A673 (cell line): ENCODE measurements at regions not wholly inside any gene's neighbourhood (a gene's known extent, or its start where the extent isn't known, plus 50 kb on each side); places are given as distances from the start of the nearest gene placed in this dataset.
A peak's percentile ranks its signal among the peaks of the same experiment; 100 is the strongest.

Experiments
- BruUV-seq: library from RNA; stranded (reverse); fragments of 400-500 nt; replicated peaks from 2 replicates; lab custom pipeline; 2021; lab: Mats Ljungman, UMichigan
- CTCF ChIA-PET: fragments of 300-600 bp; sonication (Branson Sonifier 250); formaldehyde crosslinking; loops from one replicate; lab custom pipeline; 2022; ENCODE audit warnings: antibody characterized with exemption; lab: Charles Lee
- POLR2A ChIA-PET: fragments of 300-600 bp; sonication (Branson Sonifier 250); formaldehyde crosslinking; loops from one replicate; lab custom pipeline; 2022; ENCODE audit warnings: antibody characterized with exemption; ENCODE audit not compliant: low non-redundant PET; lab: Charles Lee
- DNase-seq: peaks from one replicate; pipeline ENCODE4 v3.0.0-alpha.2; 2015; ENCODE audit warnings: low spot score
- H3K27ac ChIP-seq: fragments of 200-600 bp; sonication (generic); 2 replicates; pipeline ENCODE4 v1.5.1; 2016; ENCODE audit warnings: mixed run types, low read depth, mild to moderate bottlenecking, mixed read lengths, antibody characterized with exemption, low read length; ENCODE audit not compliant: poor library complexity, severe bottlenecking
- H3K27me3 ChIP-seq: fragments of 200-600 bp; sonication (generic); replicated peaks from 2 replicates; pipeline ENCODE4 v1.6.1; 2017; ENCODE audit warnings: mixed run types, low read depth, mild to moderate bottlenecking, mixed read lengths, antibody characterized with exemption, low read length; ENCODE audit not compliant: insufficient read depth, poor library complexity
- H3K36me3 ChIP-seq: fragments of 200-600 bp; sonication (generic); 2 replicates; pipeline ENCODE4 v1.6.1; 2016; ENCODE audit warnings: mixed run types, mild to moderate bottlenecking, mixed read lengths, antibody characterized with exemption, low read length; ENCODE audit not compliant: insufficient read depth, poor library complexity, severe bottlenecking
- H3K4me1 ChIP-seq: fragments of 200-600 bp; sonication (generic); 2 replicates; pipeline ENCODE4 v1.6.1; 2017; ENCODE audit warnings: mixed run types, mild to moderate bottlenecking, mixed read lengths, antibody characterized with exemption, low read length; ENCODE audit not compliant: insufficient read depth, poor library complexity, severe bottlenecking
- H3K4me3 ChIP-seq: fragments of 200-600 bp; sonication (generic); 2 replicates; pipeline ENCODE4 v1.5.1; 2016; ENCODE audit warnings: low read depth, mixed run types, mild to moderate bottlenecking, mixed read lengths, low read length; ENCODE audit not compliant: poor library complexity, severe bottlenecking
- H3K9me3 ChIP-seq: fragments of 200-600 bp; sonication (generic); 2 replicates; pipeline ENCODE4 v1.6.1; 2016; ENCODE audit warnings: mixed run types, low read depth, mild to moderate bottlenecking, mixed read lengths, antibody characterized with exemption, low read length; ENCODE audit not compliant: poor library complexity, severe bottlenecking
- CTCF ChIP-seq: fragments of 300-800, 200-600 bp; sonication (generic); conservative IDR thresholded peaks from 2 replicates; pipeline ENCODE4 v1.5.1; 2017; ENCODE audit warnings: low read depth, mild to moderate bottlenecking, antibody characterized with exemption, low read length, moderate library complexity, mixed read lengths
- EZH2 ChIP-seq: fragments of 200-600 bp; sonication (generic); IDR thresholded peaks from 2 replicates; pipeline ENCODE4 v1.6.1; 2017; ENCODE audit warnings: borderline replicate concordance, low read depth, mild to moderate bottlenecking, mixed read lengths, antibody characterized with exemption, low read length; ENCODE audit not compliant: poor library complexity, severe bottlenecking
- intact Hi-C: fragments of 100-400 bp; cut with micrococcal nuclease; formaldehyde crosslinking; loops from one replicate; pipeline ENCODE4 v1.10.0; 2022; ENCODE audit not compliant: unreplicated experiment

DNA sequence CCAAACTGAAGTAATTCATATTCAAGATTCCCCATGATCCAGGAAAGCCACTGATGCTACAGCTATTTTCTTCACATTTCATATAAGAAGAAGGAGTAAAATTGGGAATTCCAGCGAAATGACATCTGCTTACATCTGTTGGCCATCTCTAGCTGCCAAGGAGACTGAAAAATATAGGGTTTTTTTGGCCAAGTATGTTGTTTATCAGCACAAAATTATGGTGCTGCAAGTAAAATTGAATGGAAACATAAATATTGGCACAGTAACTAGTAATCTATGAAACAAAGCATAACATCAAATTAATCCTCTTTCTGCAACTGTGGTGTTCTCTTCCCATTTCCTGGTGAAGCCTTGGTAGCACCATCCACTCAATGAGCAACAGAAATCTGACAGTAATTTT, 649.5 kb upstream of the ZNF804A start:
- no peak for DNase-seq
- Histone ChIP-seq H3K27ac (no peak overlapping the region), H3K4me3 (no peak overlapping the region), H3K27me3 (no peaks in the 10 kb centered on the region), H3K4me1 (peaks cover 12% of the 10 kb centered on the region), H3K9me3 (no peaks in the 10 kb centered on the region), H3K36me3 (no peaks in the 10 kb centered on the region)
- intact Hi-C loops = no loop called here
- no TSS peak for BruUV-seq
- POLR2A ChIA-PET = no interaction called here
- TF ChIP-seq EZH2 = no peak
- TF ChIP-seq CTCF = no peak
- CTCF ChIA-PET = no interaction called here

DNA sequence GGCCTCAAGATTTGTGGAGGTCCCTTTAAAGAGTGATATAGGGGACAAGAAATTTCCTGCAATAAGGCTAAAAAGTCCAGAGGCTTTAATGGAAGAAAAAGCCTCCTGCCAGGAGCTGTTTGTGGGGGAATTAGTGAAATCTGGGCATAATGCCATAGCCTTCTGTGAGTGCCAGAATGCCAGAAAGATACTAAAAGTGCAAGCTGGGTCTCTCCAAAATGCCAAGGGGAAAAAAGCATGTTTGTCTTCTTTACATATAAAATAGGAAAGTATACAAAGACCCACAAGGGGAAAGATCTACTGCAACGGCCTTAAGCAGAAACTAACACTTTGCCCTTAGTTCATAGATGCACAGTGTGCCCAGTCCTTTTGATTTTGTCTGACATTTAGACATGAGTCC, 647.7 kb upstream of the ZNF804A start:
- Histone ChIP-seq H3K4me3 (no peak overlapping the region), H3K9me3 (no peaks in the 10 kb centered on the region), H3K36me3 (no peaks in the 10 kb centered on the region), H3K4me1 (peaks cover 12% of the 10 kb centered on the region), H3K27me3 (no peaks in the 10 kb centered on the region), H3K27ac (no peak overlapping the region)
- no peak for TF ChIP-seq CTCF
- no peak for TF ChIP-seq EZH2
- no TSS peak for BruUV-seq
- peak; percentile 75 for DNase-seq
- intact Hi-C loops = no loop called here
- POLR2A ChIA-PET = no interaction called here
- CTCF ChIA-PET = no interaction called here

DNA sequence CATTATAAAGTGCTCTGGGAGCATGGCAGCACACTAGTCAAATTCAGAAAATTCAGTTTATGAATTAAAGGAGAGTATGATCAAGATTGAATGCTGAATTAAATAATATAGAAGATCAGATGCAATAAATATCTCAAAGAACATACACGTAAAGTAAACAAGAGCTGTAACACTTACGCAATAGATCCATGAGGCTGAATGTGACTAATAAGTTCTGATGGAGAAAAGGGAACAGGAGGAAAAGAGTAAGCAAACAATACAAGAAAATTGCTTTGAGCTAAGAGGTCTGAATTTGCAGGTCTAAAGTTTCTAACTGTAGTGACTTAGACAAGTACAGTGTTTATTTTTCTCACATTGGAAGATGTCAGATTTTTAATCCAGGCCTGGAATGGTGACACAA, 646.7 kb upstream of the ZNF804A start:
- no peaks in the 10 kb centered on the region for H3K27me3 ChIP-seq
- CTCF ChIA-PET = no interaction called here
- H3K9me3 ChIP-seq = no peaks in the 10 kb centered on the region
- POLR2A ChIA-PET = no interaction called here
- DNase-seq = no peak
- BruUV-seq = no TSS peak
- no peak overlapping the region for H3K27ac ChIP-seq
- H3K4me3 ChIP-seq = no peak overlapping the region
- H3K4me1 ChIP-seq = peaks cover 12% of the 10 kb centered on the region
- TF ChIP-seq EZH2 (no peak), CTCF (no peak)
- intact Hi-C loops = no loop called here
- no peaks in the 10 kb centered on the region for H3K36me3 ChIP-seq
